ENCODE measurements at regions not wholly inside any gene's neighbourhood (a gene's known extent, or its start where the extent isn't known, plus 50 kb on each side); places are given as distances from the start of the nearest gene placed in this dataset.
A peak's percentile ranks its signal among the peaks of the same experiment; 100 is the strongest.

DNA sequence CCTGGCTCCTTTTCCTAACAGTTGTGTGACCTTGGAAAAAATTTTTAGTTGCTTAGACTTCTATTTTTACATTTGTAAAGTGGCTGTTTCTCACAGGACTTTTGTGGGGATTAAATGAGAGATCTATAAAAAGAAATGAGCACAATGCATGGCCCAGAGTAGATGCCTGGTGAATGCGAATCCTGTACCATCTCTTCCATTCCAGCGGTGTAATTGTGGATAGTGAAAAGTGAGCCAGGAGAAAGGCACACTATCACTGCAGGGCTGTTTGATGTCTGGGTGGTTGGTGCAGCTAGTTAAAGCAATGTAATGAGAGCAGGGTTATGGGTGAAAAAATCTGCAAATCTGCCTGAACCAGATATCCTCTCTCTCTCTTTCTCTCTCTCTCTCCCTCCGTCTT is 347.5 kb upstream of the CITED2 start:
- Mint-ChIP-seq H3K27ac (ENCODE audit: low read depth, unreplicated experiment) (no peak overlapping the region), H3K4me3 (ENCODE audit: unreplicated experiment) (no peak overlapping the region), H3K27me3 (ENCODE audit: insufficient read depth, unreplicated experiment) (no peaks in the 10 kb centered on the region), H3K4me1 (ENCODE audit: insufficient read depth, unreplicated experiment) (no peaks in the 10 kb centered on the region), H3K9me3 (ENCODE audit: unreplicated experiment) (peaks cover 5% of the 10 kb centered on the region), H3K36me3 (ENCODE audit: insufficient read depth, unreplicated experiment) (no peaks in the 10 kb centered on the region)
- BruUV-seq (replicated peaks) = no TSS peak
- CTCF ChIA-PET = interaction anchor here (1.2 kb wide), 1 partner anchor 25 kb away, joined by 3 read pairs; no protein-coding TSS in a partner anchor
- TF ChIP-seq CTCF (IDR thresholded peaks at IDR 0.05; ENCODE audit: unreplicated experiment) = no peak
- intact Hi-C loops (cut with micrococcal nuclease) = no loop called here
- POLR2A ChIA-PET = interaction anchor here (0.8 to 2.8 kb wide), 6 partner anchors 8 to 346 kb away, joined by 3 to 16 read pairs (median 4); no protein-coding TSS in a partner anchor
- DNase-seq (ENCODE audit: unreplicated experiment) = no peak

GRCh38 chr6:139713900-139714506 is 339.6 kb upstream of the CITED2 start:
- ChIA-PET CTCF (no interaction called here), POLR2A (interaction anchor here (1.0 to 1.3 kb wide), 4 partner anchors 8 to 338 kb away, joined by 3 to 4 read pairs (median 4); no protein-coding TSS in a partner anchor)
- Mint-ChIP-seq H3K9me3 (ENCODE audit: unreplicated experiment) (no peaks in the 10 kb centered on the region), H3K4me1 (ENCODE audit: insufficient read depth, unreplicated experiment) (peaks cover 23% of the 10 kb centered on the region), H3K4me3 (ENCODE audit: unreplicated experiment) (no peak overlapping the region), H3K36me3 (ENCODE audit: insufficient read depth, unreplicated experiment) (peaks cover 6% of the 10 kb centered on the region), H3K27me3 (ENCODE audit: insufficient read depth, unreplicated experiment) (no peaks in the 10 kb centered on the region), H3K27ac (ENCODE audit: low read depth, unreplicated experiment) (peak overlapping the region; percentile 62)
- BruUV-seq (replicated peaks) = no TSS peak
- no peak for TF ChIP-seq CTCF (IDR thresholded peaks at IDR 0.05; ENCODE audit: unreplicated experiment)
- peak; percentile 46 for DNase-seq (ENCODE audit: unreplicated experiment)
- intact Hi-C loops (cut with micrococcal nuclease) = no loop called here

DNA sequence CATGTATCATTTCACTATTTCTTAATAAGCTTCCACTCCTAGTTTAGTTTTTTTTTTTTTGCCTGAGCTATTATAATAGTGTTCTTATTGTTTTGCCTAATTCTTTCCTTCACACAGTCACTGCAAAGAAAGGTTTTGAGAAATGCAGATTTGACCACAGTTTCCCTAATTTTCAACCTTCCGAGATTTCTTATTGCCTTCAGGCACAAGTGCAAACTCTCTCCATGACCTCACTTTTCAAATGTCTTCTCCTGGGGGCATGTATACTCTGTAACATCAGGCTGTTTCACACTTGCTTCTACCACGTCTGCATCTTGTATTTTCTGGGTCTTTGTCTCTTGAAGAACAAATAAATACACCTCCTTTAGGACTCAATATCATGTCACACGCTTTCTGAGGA is 339.0 kb upstream of the CITED2 start:
- POLR2A ChIA-PET = interaction anchor here (1.0 to 1.8 kb wide), 4 partner anchors 9 to 341 kb away, joined by 3 to 6 read pairs (median 4); no protein-coding TSS in a partner anchor
- intact Hi-C loops (cut with micrococcal nuclease) = no loop called here

GRCh38 chr6:139712830-139713229 is 338.4 kb upstream of the CITED2 start:
- Mint-ChIP-seq H3K9me3 (ENCODE audit: unreplicated experiment) (no peaks in the 10 kb centered on the region), H3K36me3 (ENCODE audit: insufficient read depth, unreplicated experiment) (peaks cover 6% of the 10 kb centered on the region), H3K4me1 (ENCODE audit: insufficient read depth, unreplicated experiment) (peaks cover 28% of the 10 kb centered on the region), H3K27me3 (ENCODE audit: insufficient read depth, unreplicated experiment) (no peaks in the 10 kb centered on the region), H3K4me3 (ENCODE audit: unreplicated experiment) (no peak overlapping the region), H3K27ac (ENCODE audit: low read depth, unreplicated experiment) (peak overlapping the region; percentile 62)
- no TSS peak for BruUV-seq (replicated peaks)
- ChIA-PET CTCF (no interaction called here), POLR2A (interaction anchor here (0.7 to 1.8 kb wide), 7 partner anchors 9 to 340 kb away, joined by 3 to 6 read pairs (median 4); no protein-coding TSS in a partner anchor)
- no peak for TF ChIP-seq CTCF (IDR thresholded peaks at IDR 0.05; ENCODE audit: unreplicated experiment)
- DNase-seq (ENCODE audit: unreplicated experiment) = no peak
- intact Hi-C loops (cut with micrococcal nuclease) = no loop called here

More for the DNA sequence above, 339.0 kb upstream of the CITED2 start:
- Mint-ChIP-seq H3K4me1 (ENCODE audit: insufficient read depth, unreplicated experiment) (peaks cover 23% of the 10 kb centered on the region), H3K4me3 (ENCODE audit: unreplicated experiment) (no peak overlapping the region), H3K36me3 (ENCODE audit: insufficient read depth, unreplicated experiment) (peaks cover 6% of the 10 kb centered on the region), H3K9me3 (ENCODE audit: unreplicated experiment) (no peaks in the 10 kb centered on the region), H3K27me3 (ENCODE audit: insufficient read depth, unreplicated experiment) (no peaks in the 10 kb centered on the region), H3K27ac (ENCODE audit: low read depth, unreplicated experiment) (peak overlapping the region; percentile 62)
- no peak for TF ChIP-seq CTCF (IDR thresholded peaks at IDR 0.05; ENCODE audit: unreplicated experiment)
- CTCF ChIA-PET = no interaction called here
- no TSS peak for BruUV-seq (replicated peaks)
- DNase-seq (ENCODE audit: unreplicated experiment) = no peak

Data from MCF 10A (cell line).